Thyroid gland (tissue), 4 donors: ENCODE measurements at regions not wholly inside any gene's neighbourhood (a gene's known extent, or its start where the extent isn't known, plus 50 kb on each side); places are given as distances from the start of the nearest gene placed in this dataset.

Experiments
- CTCF ChIP-seq, 6 experiments: fragments of 200-600 bp in 3 of 6; fragments of 450-650 bp in 3 of 6; sonication (generic) in 3 of 6; IDR thresholded peaks; one replicate each; pipeline ENCODE4 v1.5.1; 2016 to 2019; ENCODE audit warnings: antibody characterized with exemption in 6 of 6, mild to moderate bottlenecking in 2 of 6, inconsistent platforms in 1 of 6, moderate library complexity in 1 of 6
- POLR2A ChIP-seq, 2 donors: fragments of 450-650 bp; IDR thresholded peaks; one replicate each; pipeline ENCODE4 v1.6.1; 2017; ENCODE audit warnings: antibody characterized with exemption in 2 of 2, mild to moderate bottlenecking in 2 of 2, moderate library complexity in 1 of 2

- TF ChIP-seq POLR2A (IDR thresholded peaks at IDR 0.05) (no peak), CTCF (IDR thresholded peaks at IDR 0.05) (no peak)
Measured at GRCh38 chr13:59495936-59496512, 667.7 kb downstream of the DIAPH3 start.
